ENCODE measurements at regions not wholly inside any gene's neighbourhood (a gene's known extent, or its start where the extent isn't known, plus 50 kb on each side); places are given as distances from the start of the nearest gene placed in this dataset.

GRCh38 chr5:165137701-165138100 lies 1632.3 kb downstream of the MAT2B start:
- H3K9me3 ChIP-seq (replicated peaks; ENCODE audit: low read length) = no peaks in the 10 kb centered on the region
- H3K27me3 ChIP-seq (ENCODE audit: control insufficient read depth, insufficient read depth, low read length) = no peaks in the 10 kb centered on the region
- H3K4me2 ChIP-seq (ENCODE audit: low read length) = no peak overlapping the region
- no peaks in the 10 kb centered on the region for H3K36me3 ChIP-seq (ENCODE audit: insufficient read depth, low read length)
- H3K9ac ChIP-seq (ENCODE audit: low read depth, low read length) = no peak overlapping the region
- H3K4me3 ChIP-seq (ENCODE audit: low read length) = no peak overlapping the region
- no peaks in the 10 kb centered on the region for H3K4me1 ChIP-seq (ENCODE audit: control insufficient read depth, insufficient read depth, low read length)

- Histone ChIP-seq H3K4me3 (ENCODE audit: low read length) (no peak overlapping the region), H3K36me3 (ENCODE audit: insufficient read depth, low read length) (no peaks in the 10 kb centered on the region), H3K9me3 (replicated peaks; ENCODE audit: low read length) (no peaks in the 10 kb centered on the region)
Measured at GRCh38 chr5:165138236-165138635, 1632.8 kb downstream of the MAT2B start.

GRCh38 chr5:165139262-165139661 lies 1633.8 kb downstream of the MAT2B start:
- Histone ChIP-seq H3K4me2 (ENCODE audit: low read length) (no peak overlapping the region), H3K9me3 (replicated peaks; ENCODE audit: low read length) (no peaks in the 10 kb centered on the region), H3K27me3 (ENCODE audit: control insufficient read depth, insufficient read depth, low read length) (no peaks in the 10 kb centered on the region), H3K9ac (ENCODE audit: low read depth, low read length) (no peak overlapping the region), H3K4me1 (ENCODE audit: control insufficient read depth, insufficient read depth, low read length) (no peaks in the 10 kb centered on the region), H3K4me3 (ENCODE audit: low read length) (no peak overlapping the region), H3K36me3 (ENCODE audit: insufficient read depth, low read length) (no peaks in the 10 kb centered on the region)

More at GRCh38 chr5:165138236-165138635, 1632.8 kb downstream of the MAT2B start:
- no peaks in the 10 kb centered on the region for H3K4me1 ChIP-seq (ENCODE audit: control insufficient read depth, insufficient read depth, low read length)
- H3K9ac ChIP-seq (ENCODE audit: low read depth, low read length) = no peak overlapping the region
- H3K4me2 ChIP-seq (ENCODE audit: low read length) = no peak overlapping the region
- H3K27me3 ChIP-seq (ENCODE audit: control insufficient read depth, insufficient read depth, low read length) = no peaks in the 10 kb centered on the region

- Histone ChIP-seq H3K9ac (ENCODE audit: low read depth, low read length) (no peak overlapping the region), H3K9me3 (replicated peaks; ENCODE audit: low read length) (no peaks in the 10 kb centered on the region), H3K4me1 (ENCODE audit: control insufficient read depth, insufficient read depth, low read length) (no peaks in the 10 kb centered on the region), H3K36me3 (ENCODE audit: insufficient read depth, low read length) (no peaks in the 10 kb centered on the region), H3K27me3 (ENCODE audit: control insufficient read depth, insufficient read depth, low read length) (no peaks in the 10 kb centered on the region), H3K4me2 (ENCODE audit: low read length) (no peak overlapping the region), H3K4me3 (ENCODE audit: low read length) (no peak overlapping the region)
Measured at GRCh38 chr5:165139721-165140120, 1634.3 kb downstream of the MAT2B start.

- Histone ChIP-seq H3K4me3 (ENCODE audit: low read length) (no peak overlapping the region), H3K36me3 (ENCODE audit: insufficient read depth, low read length) (no peaks in the 10 kb centered on the region), H3K4me2 (ENCODE audit: low read length) (no peak overlapping the region), H3K9me3 (replicated peaks; ENCODE audit: low read length) (peaks cover 5% of the 10 kb centered on the region), H3K9ac (ENCODE audit: low read depth, low read length) (no peak overlapping the region), H3K4me1 (ENCODE audit: control insufficient read depth, insufficient read depth, low read length) (no peaks in the 10 kb centered on the region), H3K27me3 (ENCODE audit: control insufficient read depth, insufficient read depth, low read length) (no peaks in the 10 kb centered on the region)
Measured at GRCh38 chr5:165143741-165144140, 1638.3 kb downstream of the MAT2B start.

GRCh38 chr5:165149431-165149830 lies 1644.0 kb downstream of the MAT2B start:
- H3K4me1 ChIP-seq (ENCODE audit: control insufficient read depth, insufficient read depth, low read length) = no peaks in the 10 kb centered on the region
- no peak overlapping the region for H3K4me3 ChIP-seq (ENCODE audit: low read length)
- no peaks in the 10 kb centered on the region for H3K27me3 ChIP-seq (ENCODE audit: control insufficient read depth, insufficient read depth, low read length)
- H3K4me2 ChIP-seq (ENCODE audit: low read length) = no peak overlapping the region
- H3K9ac ChIP-seq (ENCODE audit: low read depth, low read length) = no peak overlapping the region
- no peaks in the 10 kb centered on the region for H3K36me3 ChIP-seq (ENCODE audit: insufficient read depth, low read length)
- peaks cover 5% of the 10 kb centered on the region for H3K9me3 ChIP-seq (replicated peaks; ENCODE audit: low read length)

- Histone ChIP-seq H3K27me3 (ENCODE audit: control insufficient read depth, insufficient read depth, low read length) (no peaks in the 10 kb centered on the region), H3K4me3 (ENCODE audit: low read length) (no peak overlapping the region), H3K4me2 (ENCODE audit: low read length) (no peak overlapping the region), H3K9ac (ENCODE audit: low read depth, low read length) (no peak overlapping the region), H3K36me3 (ENCODE audit: insufficient read depth, low read length) (no peaks in the 10 kb centered on the region), H3K9me3 (replicated peaks; ENCODE audit: low read length) (peaks cover 5% of the 10 kb centered on the region), H3K4me1 (ENCODE audit: control insufficient read depth, insufficient read depth, low read length) (no peaks in the 10 kb centered on the region)
Measured at GRCh38 chr5:165152058-165152457, 1646.6 kb downstream of the MAT2B start.

GRCh38 chr5:165157219-165157618 lies 1651.8 kb downstream of the MAT2B start:
- Histone ChIP-seq H3K4me3 (ENCODE audit: low read length) (no peak overlapping the region), H3K4me2 (ENCODE audit: low read length) (no peak overlapping the region), H3K36me3 (ENCODE audit: insufficient read depth, low read length) (no peaks in the 10 kb centered on the region), H3K9me3 (replicated peaks; ENCODE audit: low read length) (peaks cover 6% of the 10 kb centered on the region), H3K27me3 (ENCODE audit: control insufficient read depth, insufficient read depth, low read length) (no peaks in the 10 kb centered on the region), H3K4me1 (ENCODE audit: control insufficient read depth, insufficient read depth, low read length) (no peaks in the 10 kb centered on the region), H3K9ac (ENCODE audit: low read depth, low read length) (no peak overlapping the region)

- Histone ChIP-seq H3K36me3 (ENCODE audit: insufficient read depth, low read length) (no peaks in the 10 kb centered on the region), H3K4me3 (ENCODE audit: low read length) (no peak overlapping the region), H3K9ac (ENCODE audit: low read depth, low read length) (no peak overlapping the region), H3K4me2 (ENCODE audit: low read length) (no peak overlapping the region), H3K9me3 (replicated peaks; ENCODE audit: low read length) (peaks cover 8% of the 10 kb centered on the region), H3K4me1 (ENCODE audit: control insufficient read depth, insufficient read depth, low read length) (no peaks in the 10 kb centered on the region), H3K27me3 (ENCODE audit: control insufficient read depth, insufficient read depth, low read length) (no peaks in the 10 kb centered on the region)
Measured at GRCh38 chr5:165161204-165161603, 1655.8 kb downstream of the MAT2B start.

- no peaks in the 10 kb centered on the region for H3K27me3 ChIP-seq (ENCODE audit: control insufficient read depth, insufficient read depth, low read length)
- no peaks in the 10 kb centered on the region for H3K4me1 ChIP-seq (ENCODE audit: control insufficient read depth, insufficient read depth, low read length)
- H3K4me3 ChIP-seq (ENCODE audit: low read length) = no peak overlapping the region
Measured at GRCh38 chr5:165163861-165164260, 1658.4 kb downstream of the MAT2B start.

GRCh38 chr5:165173651-165174050 lies 1668.2 kb downstream of the MAT2B start:
- no peak overlapping the region for H3K9ac ChIP-seq (ENCODE audit: low read depth, low read length)
- no peaks in the 10 kb centered on the region for H3K4me1 ChIP-seq (ENCODE audit: control insufficient read depth, insufficient read depth, low read length)
- H3K27me3 ChIP-seq (ENCODE audit: control insufficient read depth, insufficient read depth, low read length) = no peaks in the 10 kb centered on the region
- no peak overlapping the region for H3K4me3 ChIP-seq (ENCODE audit: low read length)
- no peaks in the 10 kb centered on the region for H3K9me3 ChIP-seq (replicated peaks; ENCODE audit: low read length)
- no peak overlapping the region for H3K4me2 ChIP-seq (ENCODE audit: low read length)
- H3K36me3 ChIP-seq (ENCODE audit: insufficient read depth, low read length) = no peaks in the 10 kb centered on the region

More at GRCh38 chr5:165163861-165164260, 1658.4 kb downstream of the MAT2B start:
- H3K9me3 ChIP-seq (replicated peaks; ENCODE audit: low read length) = peaks cover 3% of the 10 kb centered on the region
- H3K36me3 ChIP-seq (ENCODE audit: insufficient read depth, low read length) = no peaks in the 10 kb centered on the region
- H3K4me2 ChIP-seq (ENCODE audit: low read length) = no peak overlapping the region
- H3K9ac ChIP-seq (ENCODE audit: low read depth, low read length) = no peak overlapping the region

- no peaks in the 10 kb centered on the region for H3K9me3 ChIP-seq (replicated peaks; ENCODE audit: low read length)
- no peak overlapping the region for H3K9ac ChIP-seq (ENCODE audit: low read depth, low read length)
- no peaks in the 10 kb centered on the region for H3K27me3 ChIP-seq (ENCODE audit: control insufficient read depth, insufficient read depth, low read length)
- H3K4me2 ChIP-seq (ENCODE audit: low read length) = no peak overlapping the region
- H3K4me3 ChIP-seq (ENCODE audit: low read length) = no peak overlapping the region
- no peaks in the 10 kb centered on the region for H3K4me1 ChIP-seq (ENCODE audit: control insufficient read depth, insufficient read depth, low read length)
- no peaks in the 10 kb centered on the region for H3K36me3 ChIP-seq (ENCODE audit: insufficient read depth, low read length)
Measured at GRCh38 chr5:165175041-165175440, 1669.6 kb downstream of the MAT2B start.
